ENCODE measurements at regions not wholly inside any gene's neighbourhood (a gene's known extent, or its start where the extent isn't known, plus 50 kb on each side); places are given as distances from the start of the nearest gene placed in this dataset.

DNA sequence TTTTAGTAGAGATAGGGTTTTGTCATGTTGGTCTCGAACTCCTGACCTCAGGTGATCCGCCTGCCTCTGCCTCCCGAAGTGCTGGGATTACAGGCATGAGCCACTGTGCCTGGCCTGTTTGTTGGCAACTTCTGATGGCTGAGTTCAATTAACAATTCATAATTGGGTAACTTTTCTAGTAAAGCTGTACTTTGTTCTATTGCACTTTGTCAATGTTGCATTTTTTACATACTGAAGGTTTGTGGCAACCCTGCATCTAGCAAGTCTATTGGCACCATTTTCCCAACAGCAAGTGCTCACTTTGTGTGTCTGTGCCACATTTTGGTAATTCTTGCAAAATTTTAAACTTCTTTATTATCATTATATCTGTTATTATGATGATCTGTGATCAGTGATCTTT is 64.5 kb upstream of the USP24 start:
- Mint-ChIP-seq H3K27me3 (ENCODE audit: low read depth, poor library complexity) (peaks cover 8% of the 10 kb centered on the region), H3K9me3 (no peaks in the 10 kb centered on the region), H3K4me3 (no peak overlapping the region), H3K27ac (no peak overlapping the region), H3K36me3 (ENCODE audit: low read depth) (no peaks in the 10 kb centered on the region), H3K4me1 (peaks cover 28% of the 10 kb centered on the region)
- TF ChIP-seq, protein P1, sequence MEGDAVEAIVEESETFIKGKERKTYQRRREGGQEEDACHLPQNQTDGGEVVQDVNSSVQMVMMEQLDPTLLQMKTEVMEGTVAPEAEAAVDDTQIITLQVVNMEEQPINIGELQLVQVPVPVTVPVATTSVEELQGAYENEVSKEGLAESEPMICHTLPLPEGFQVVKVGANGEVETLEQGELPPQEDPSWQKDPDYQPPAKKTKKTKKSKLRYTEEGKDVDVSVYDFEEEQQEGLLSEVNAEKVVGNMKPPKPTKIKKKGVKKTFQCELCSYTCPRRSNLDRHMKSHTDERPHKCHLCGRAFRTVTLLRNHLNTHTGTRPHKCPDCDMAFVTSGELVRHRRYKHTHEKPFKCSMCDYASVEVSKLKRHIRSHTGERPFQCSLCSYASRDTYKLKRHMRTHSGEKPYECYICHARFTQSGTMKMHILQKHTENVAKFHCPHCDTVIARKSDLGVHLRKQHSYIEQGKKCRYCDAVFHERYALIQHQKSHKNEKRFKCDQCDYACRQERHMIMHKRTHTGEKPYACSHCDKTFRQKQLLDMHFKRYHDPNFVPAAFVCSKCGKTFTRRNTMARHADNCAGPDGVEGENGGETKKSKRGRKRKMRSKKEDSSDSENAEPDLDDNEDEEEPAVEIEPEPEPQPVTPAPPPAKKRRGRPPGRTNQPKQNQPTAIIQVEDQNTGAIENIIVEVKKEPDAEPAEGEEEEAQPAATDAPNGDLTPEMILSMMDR (IDR thresholded peaks at IDR 0.05), result no peak
- DNase-seq, result no peak

DNA sequence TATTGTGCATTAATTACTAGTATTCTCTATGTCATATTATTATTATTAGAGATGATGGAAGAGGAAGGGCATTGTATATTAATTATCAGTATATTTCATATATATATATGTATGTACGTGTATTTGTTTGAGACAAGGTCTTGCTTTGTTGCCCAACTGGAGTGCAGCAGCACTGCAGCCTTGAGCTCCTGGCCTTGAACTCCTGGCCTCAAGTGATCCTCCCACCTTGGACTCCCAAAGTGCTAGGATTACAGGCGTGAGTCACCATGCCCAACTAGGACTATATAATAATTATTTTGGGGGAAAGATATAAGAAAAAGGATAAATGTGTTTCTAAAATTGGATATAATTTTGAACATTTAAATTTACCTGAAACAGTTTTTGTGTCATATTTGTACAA is 63.2 kb upstream of the USP24 start:
- Mint-ChIP-seq H3K9me3 (no peaks in the 10 kb centered on the region), H3K4me3 (no peak overlapping the region), H3K27me3 (ENCODE audit: low read depth, poor library complexity) (peaks cover 8% of the 10 kb centered on the region), H3K4me1 (peaks cover 29% of the 10 kb centered on the region), H3K36me3 (ENCODE audit: low read depth) (no peaks in the 10 kb centered on the region), H3K27ac (no peak overlapping the region)
- DNase-seq, result no peak
- TF ChIP-seq, protein P1 (IDR thresholded peaks at IDR 0.05), result no peak

DNA sequence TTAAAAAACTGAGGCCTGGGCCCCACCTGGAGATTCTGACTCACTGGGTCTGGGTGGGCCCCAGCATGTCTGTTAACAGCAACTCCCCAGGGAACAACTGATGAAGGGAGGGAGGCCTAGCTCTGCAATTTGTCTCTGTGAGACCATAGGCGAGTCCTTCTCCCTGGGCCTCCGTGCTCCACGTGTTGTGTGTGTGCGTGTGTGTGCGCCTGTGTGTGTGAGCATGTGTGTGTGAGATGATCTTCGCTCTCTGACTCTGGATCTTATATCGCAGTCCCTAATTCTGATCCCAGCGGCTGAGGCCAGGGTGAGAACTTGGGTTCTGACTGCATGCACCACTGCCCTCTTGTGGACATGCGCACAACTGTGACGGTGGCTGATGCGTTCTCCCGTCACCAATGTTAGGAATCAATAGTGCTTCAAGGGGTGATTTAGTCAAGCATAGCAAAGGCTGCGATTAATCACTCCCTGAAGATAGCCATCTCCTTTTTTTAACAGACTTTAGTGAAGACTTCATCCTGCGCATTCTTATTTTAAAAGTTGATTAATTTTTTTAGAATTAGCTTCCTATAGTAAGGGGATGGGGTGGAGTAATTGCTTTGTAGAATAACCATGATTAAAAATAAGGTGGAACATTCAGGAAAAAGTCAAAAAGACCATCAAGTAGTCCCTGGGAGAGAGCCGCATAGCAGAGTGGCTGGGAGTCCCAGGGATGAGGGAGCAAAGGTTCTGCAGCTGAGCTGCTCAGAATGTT is 62.4 kb upstream of the USP24 start:
- TF ChIP-seq, protein P1 (IDR thresholded peaks at IDR 0.05), result peak; percentile 59
- H3K36me3 Mint-ChIP-seq (ENCODE audit: low read depth), result no peaks in the 10 kb centered on the region
- H3K27ac Mint-ChIP-seq, result peak overlapping the region; percentile 9
- peaks cover 29% of the 10 kb centered on the region for H3K4me1 Mint-ChIP-seq
- H3K9me3 Mint-ChIP-seq, result no peaks in the 10 kb centered on the region
- peaks cover 8% of the 10 kb centered on the region for H3K27me3 Mint-ChIP-seq (ENCODE audit: low read depth, poor library complexity)
- peak overlapping the region; percentile 16 for H3K4me3 Mint-ChIP-seq
- peak; percentile 87 for DNase-seq

DNA sequence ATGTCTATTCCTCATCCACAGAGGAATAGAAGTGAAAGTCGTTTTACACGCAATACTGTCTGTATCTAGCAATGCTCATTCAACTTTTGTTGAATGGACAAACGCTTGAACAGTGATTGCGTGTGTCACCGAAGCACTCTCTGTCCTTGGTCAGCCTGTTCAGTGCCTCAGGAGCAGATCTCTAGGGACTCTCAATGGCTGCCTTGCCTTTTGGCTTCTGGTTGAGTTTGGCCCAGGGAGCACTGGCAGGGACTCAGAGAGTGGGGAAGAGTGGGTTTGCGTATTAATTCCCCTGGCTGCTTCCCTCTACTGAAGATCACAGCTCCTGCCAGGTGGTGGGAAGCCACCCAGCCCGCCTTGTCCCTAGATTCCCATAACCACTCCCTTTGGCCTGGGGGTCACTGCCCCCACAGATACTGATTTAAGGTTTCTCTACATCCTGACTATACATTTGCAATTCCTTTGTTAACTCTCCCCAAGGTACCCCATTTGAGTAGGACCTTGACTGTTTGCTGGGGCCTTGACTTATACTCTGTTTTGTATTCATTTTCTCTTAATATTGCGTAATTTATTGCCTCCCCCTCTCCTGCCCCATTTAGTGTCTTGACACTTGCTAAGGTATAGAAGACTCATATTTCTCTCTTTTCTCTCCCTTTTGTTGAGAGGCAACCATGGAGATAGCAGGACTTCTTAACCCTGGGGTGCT is 61.7 kb upstream of the USP24 start:
- Mint-ChIP-seq H3K36me3 (ENCODE audit: low read depth) (no peaks in the 10 kb centered on the region), H3K4me3 (no peak overlapping the region), H3K4me1 (peaks cover 29% of the 10 kb centered on the region), H3K27me3 (ENCODE audit: low read depth, poor library complexity) (peaks cover 8% of the 10 kb centered on the region), H3K27ac (no peak overlapping the region), H3K9me3 (no peaks in the 10 kb centered on the region)
- DNase-seq, result no peak
- TF ChIP-seq, protein P1 (IDR thresholded peaks at IDR 0.05), result no peak

DNA sequence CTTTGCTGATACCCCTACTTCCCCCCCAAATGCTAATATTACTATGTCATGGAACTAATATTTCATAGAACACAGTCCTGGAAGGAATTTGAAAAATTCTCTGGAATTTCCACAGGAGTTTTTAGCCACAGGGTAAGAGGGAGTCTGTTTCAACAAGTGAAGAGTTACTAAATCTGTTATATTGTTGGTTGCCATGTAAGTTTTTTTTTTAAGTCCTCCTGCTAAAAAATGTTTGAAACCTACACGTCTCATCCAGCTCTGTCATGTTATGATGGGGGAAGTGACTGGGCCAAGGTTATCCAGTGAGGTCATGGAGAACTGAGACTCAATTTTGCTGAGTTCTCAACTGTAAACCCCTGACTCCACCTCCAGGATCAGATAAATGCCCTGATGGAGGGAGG is 60.8 kb upstream of the USP24 start:
- TF ChIP-seq, protein P1 (IDR thresholded peaks at IDR 0.05), result no peak
- Mint-ChIP-seq H3K4me1 (peaks cover 29% of the 10 kb centered on the region), H3K9me3 (no peaks in the 10 kb centered on the region), H3K27me3 (ENCODE audit: low read depth, poor library complexity) (peaks cover 8% of the 10 kb centered on the region), H3K36me3 (ENCODE audit: low read depth) (no peaks in the 10 kb centered on the region), H3K27ac (no peak overlapping the region), H3K4me3 (no peak overlapping the region)
- DNase-seq, result no peak

All from nephron progenitor cell (in vitro differentiated cells).